Brain microvascular endothelial cell (primary cell): ENCODE measurements at regions not wholly inside any gene's neighbourhood (a gene's known extent, or its start where the extent isn't known, plus 50 kb on each side); places are given as distances from the start of the nearest gene placed in this dataset.
A peak's percentile ranks its signal among the peaks of the same experiment; 100 is the strongest.

Source experiments
- DNase-seq: peaks from one replicate; pipeline ENCODE4 v3.0.0-alpha.2; 2020
- H3K27ac ChIP-seq: fragments of 250-450 bp; sonication (Bioruptor Pico); 2 replicates; pipeline ENCODE4 v1.5.1; 2020; ENCODE audit warnings: mild to moderate bottlenecking, moderate library complexity
- H3K27me3 ChIP-seq: fragments of 250-450 bp; sonication (Bioruptor Pico); replicated peaks from 2 replicates; pipeline ENCODE4 v1.5.1; 2020; ENCODE audit warnings: mild to moderate bottlenecking
- H3K36me3 ChIP-seq: fragments of 250-450 bp; sonication (Bioruptor Pico); replicated peaks from 2 replicates; pipeline ENCODE4 v1.5.1; 2020; ENCODE audit warnings: mild to moderate bottlenecking
- H3K4me3 ChIP-seq: 2 replicates; pipeline ENCODE4 v1.5.1; 2011; ENCODE audit warnings: low read depth, mild to moderate bottlenecking, control low read depth, low read length, moderate library complexity
- in situ Hi-C: cut with HindIII; loops from 2 replicates; pipeline ENCODE4 v1.10.0; 2017; ENCODE audit warnings: low sequenced_read_pairs, low pct_ligation_motif_present
- TF ChIP-seq, protein P1 (sequence below): IDR thresholded peaks from 2 replicates; pipeline ENCODE4 v1.5.1; 2011; ENCODE audit warnings: low read depth, mild to moderate bottlenecking, moderate library complexity, low read length, control low read depth, inconsistent platforms; ENCODE audit errors: missing control alignments

DNA sequence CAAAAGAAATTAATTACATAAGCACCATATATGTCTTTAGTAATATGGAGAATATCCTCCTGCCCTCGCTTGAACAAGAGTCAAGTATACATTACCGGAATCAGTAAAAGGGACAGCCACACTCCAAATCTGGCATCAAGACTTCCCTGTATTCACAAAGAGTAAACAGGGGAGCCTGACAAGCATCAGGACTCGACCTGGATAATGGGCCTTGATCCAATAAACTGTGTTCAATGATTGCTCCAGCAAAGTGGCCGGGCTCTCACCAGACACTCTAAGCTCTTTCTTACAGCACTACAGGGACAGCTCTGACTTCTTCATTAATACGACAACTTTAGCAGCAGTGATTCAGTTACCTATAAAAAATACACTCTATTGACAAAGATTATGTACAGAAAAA lies 307.9 kb upstream of the POU3F2 start:
- no peak for DNase-seq
- in situ Hi-C loops, result no loop called here
- TF ChIP-seq, protein P1, sequence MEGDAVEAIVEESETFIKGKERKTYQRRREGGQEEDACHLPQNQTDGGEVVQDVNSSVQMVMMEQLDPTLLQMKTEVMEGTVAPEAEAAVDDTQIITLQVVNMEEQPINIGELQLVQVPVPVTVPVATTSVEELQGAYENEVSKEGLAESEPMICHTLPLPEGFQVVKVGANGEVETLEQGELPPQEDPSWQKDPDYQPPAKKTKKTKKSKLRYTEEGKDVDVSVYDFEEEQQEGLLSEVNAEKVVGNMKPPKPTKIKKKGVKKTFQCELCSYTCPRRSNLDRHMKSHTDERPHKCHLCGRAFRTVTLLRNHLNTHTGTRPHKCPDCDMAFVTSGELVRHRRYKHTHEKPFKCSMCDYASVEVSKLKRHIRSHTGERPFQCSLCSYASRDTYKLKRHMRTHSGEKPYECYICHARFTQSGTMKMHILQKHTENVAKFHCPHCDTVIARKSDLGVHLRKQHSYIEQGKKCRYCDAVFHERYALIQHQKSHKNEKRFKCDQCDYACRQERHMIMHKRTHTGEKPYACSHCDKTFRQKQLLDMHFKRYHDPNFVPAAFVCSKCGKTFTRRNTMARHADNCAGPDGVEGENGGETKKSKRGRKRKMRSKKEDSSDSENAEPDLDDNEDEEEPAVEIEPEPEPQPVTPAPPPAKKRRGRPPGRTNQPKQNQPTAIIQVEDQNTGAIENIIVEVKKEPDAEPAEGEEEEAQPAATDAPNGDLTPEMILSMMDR, result no peak
- no peaks in the 10 kb centered on the region for H3K36me3 ChIP-seq
- H3K27me3 ChIP-seq, result no peaks in the 10 kb centered on the region
- no peak overlapping the region for H3K27ac ChIP-seq
- no peak overlapping the region for H3K4me3 ChIP-seq

DNA sequence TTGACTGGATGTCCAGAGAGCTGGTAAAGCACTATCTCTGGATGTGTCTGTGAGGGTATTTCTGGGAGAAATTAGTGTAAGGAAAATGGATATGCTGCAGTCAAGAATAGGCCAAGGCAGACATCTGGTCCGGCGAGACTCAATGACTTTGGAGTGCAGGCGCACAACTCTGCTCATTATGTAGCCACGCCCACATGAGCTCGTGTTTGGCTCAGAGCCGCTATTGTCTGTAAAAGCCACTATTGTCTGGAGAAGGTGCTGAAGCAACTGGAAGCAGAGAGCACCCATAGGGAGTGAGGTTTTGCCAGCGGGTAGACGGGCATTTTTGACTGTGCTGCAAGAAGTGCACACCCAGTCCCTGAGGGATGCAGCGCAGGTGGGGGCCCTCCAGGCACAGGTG lies 305.0 kb upstream of the POU3F2 start:
- TF ChIP-seq, protein P1, result no peak
- no peak overlapping the region for H3K4me3 ChIP-seq
- no peaks in the 10 kb centered on the region for H3K27me3 ChIP-seq
- DNase-seq, result no peak
- H3K36me3 ChIP-seq, result no peaks in the 10 kb centered on the region
- in situ Hi-C loops, result no loop called here
- no peak overlapping the region for H3K27ac ChIP-seq

DNA sequence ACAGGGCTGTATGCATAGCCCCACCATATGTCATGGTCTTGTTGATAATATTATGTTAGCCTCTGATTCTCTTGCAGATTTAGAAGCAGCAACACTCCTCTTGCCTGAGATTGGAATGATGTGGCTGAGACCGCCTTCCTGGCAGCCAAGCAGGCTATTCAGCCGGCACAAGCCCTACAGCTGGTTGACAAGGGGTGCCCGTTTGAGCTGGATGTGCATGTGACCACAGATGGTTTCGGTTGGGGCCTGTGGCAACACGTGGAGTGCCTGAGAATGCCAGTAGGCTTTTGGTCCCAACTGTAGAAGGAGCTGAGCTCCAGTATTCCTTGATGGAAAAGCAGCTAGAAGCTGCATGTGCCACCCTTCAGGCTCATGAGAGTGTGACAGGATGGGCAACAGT lies 303.6 kb upstream of the POU3F2 start:
- H3K27ac ChIP-seq, result no peak overlapping the region
- no peak overlapping the region for H3K4me3 ChIP-seq
- no peaks in the 10 kb centered on the region for H3K27me3 ChIP-seq
- H3K36me3 ChIP-seq, result no peaks in the 10 kb centered on the region
- TF ChIP-seq, protein P1, result no peak
- no peak for DNase-seq
- in situ Hi-C loops, result no loop called here

DNA sequence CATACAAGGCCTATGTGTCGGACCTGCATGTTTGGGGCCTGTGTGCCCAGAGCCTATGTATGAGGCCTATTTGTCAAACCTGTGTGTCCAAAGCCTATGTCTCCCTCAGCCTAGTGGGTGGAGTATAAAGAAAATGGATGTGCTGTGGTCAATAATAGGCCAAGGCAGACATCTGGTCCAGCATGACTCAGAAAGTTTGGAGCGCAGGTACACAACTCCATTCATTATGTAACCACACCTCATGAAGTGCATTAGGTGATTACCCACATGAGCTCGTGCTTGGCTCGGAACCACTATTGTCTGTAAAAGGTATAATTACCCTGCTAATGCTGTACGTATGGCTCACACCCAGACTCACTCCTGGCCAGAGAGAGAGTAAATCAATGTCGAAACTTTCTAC lies 302.4 kb upstream of the POU3F2 start:
- no peak for DNase-seq
- no peaks in the 10 kb centered on the region for H3K27me3 ChIP-seq
- TF ChIP-seq, protein P1, result no peak
- no peak overlapping the region for H3K27ac ChIP-seq
- in situ Hi-C loops, result no loop called here
- H3K4me3 ChIP-seq, result no peak overlapping the region
- no peaks in the 10 kb centered on the region for H3K36me3 ChIP-seq

DNA sequence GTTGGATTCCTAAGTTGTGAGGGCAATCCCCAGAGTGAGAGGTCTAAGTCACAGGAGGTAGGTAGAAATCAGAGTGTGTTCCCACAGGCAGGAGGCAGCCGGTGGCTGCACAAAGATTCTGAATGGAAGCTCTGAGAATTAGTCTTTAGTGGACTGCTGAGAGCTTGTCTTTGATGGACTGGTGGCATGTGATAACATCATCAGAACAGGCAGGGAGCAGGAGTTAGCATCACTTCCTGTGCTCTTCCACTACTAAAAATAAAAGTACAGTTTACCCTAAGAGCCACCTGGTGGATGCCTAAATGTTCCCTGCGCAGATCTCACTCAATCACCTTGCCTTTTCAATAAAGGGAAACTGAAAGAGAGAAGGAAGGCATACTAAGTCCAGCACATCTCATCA lies 294.6 kb upstream of the POU3F2 start:
- no peaks in the 10 kb centered on the region for H3K36me3 ChIP-seq
- no peaks in the 10 kb centered on the region for H3K27me3 ChIP-seq
- DNase-seq, result no peak
- no peak overlapping the region for H3K4me3 ChIP-seq
- TF ChIP-seq, protein P1, result peak; percentile 9
- in situ Hi-C loops, result no loop called here
- H3K27ac ChIP-seq, result no peak overlapping the region

DNA sequence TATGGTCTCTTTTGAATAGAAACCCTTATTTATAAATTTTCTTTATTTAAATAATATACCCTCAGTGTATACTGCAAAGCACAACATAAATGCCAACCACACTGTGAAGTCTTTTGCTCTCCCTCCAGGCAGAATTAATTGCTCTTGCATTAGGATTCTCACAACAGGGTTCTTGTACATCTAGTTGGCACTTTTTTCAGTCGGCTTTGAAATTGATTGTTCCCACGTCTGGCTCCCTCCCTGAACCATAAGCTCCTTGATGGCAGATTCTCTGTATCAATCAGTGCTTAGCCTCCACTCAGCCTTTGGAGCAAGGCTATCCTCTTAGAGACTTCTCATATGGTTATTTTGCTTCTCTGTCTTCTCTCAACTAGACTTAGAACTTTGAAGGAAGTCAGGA lies 288.0 kb upstream of the POU3F2 start:
- in situ Hi-C loops, result no loop called here
- TF ChIP-seq, protein P1, result no peak

More for the DNA sequence above, 288.0 kb upstream of the POU3F2 start:
- H3K27me3 ChIP-seq, result no peaks in the 10 kb centered on the region
- H3K4me3 ChIP-seq, result no peak overlapping the region
- no peak overlapping the region for H3K27ac ChIP-seq
- no peak for DNase-seq
- H3K36me3 ChIP-seq, result no peaks in the 10 kb centered on the region
